H1 (cell line): ENCODE measurements at regions not wholly inside any gene's neighbourhood (a gene's known extent, or its start where the extent isn't known, plus 50 kb on each side); places are given as distances from the start of the nearest gene placed in this dataset.

Experiments used
- CHD7 ChIP-seq: fragments of 300-600 bp; sonication (generic); IDR thresholded peaks from 2 replicates; pipeline ENCODE4 v1.7.1; 2012; ENCODE audit warnings: low read length, moderate library complexity, mild to moderate bottlenecking, inconsistent platforms; ENCODE audit not compliant: insufficient replicate concordance
- GTF2F1 ChIP-seq: IDR thresholded peaks from 2 replicates; pipeline ENCODE4 v1.6.1; 2012; ENCODE audit warnings: low read depth, low read length, improper control_type of control experiment, borderline replicate concordance
- JUN ChIP-seq: IDR thresholded peaks from 2 replicates; pipeline ENCODE4 v1.6.1; 2011; ENCODE audit warnings: low read depth, mild to moderate bottlenecking, improper control_type of control experiment, low read length
- NANOG ChIP-seq: IDR thresholded peaks from 2 replicates; pipeline ENCODE4 v1.6.1; 2011; ENCODE audit warnings: low read length, low read depth, mild to moderate bottlenecking, inconsistent platforms; ENCODE audit not compliant: insufficient read depth, poor library complexity, severe bottlenecking
- PHF8 ChIP-seq: fragments of 200-600 bp; sonication (generic); conservative IDR thresholded peaks from 2 replicates; pipeline ENCODE4 v1.7.1; 2012; ENCODE audit warnings: low read depth, mild to moderate bottlenecking, inconsistent platforms, low read length, moderate library complexity
- SIX5 ChIP-seq: IDR thresholded peaks from 2 replicates; pipeline ENCODE4 v1.6.1; 2011; ENCODE audit warnings: mild to moderate bottlenecking, low read depth, low read length
- TF ChIP-seq, protein P1 (sequence below): IDR thresholded peaks from 2 replicates; pipeline ENCODE4 v1.6.1; 2011; ENCODE audit warnings: low read depth, mild to moderate bottlenecking, low read length; ENCODE audit not compliant: insufficient read depth

DNA sequence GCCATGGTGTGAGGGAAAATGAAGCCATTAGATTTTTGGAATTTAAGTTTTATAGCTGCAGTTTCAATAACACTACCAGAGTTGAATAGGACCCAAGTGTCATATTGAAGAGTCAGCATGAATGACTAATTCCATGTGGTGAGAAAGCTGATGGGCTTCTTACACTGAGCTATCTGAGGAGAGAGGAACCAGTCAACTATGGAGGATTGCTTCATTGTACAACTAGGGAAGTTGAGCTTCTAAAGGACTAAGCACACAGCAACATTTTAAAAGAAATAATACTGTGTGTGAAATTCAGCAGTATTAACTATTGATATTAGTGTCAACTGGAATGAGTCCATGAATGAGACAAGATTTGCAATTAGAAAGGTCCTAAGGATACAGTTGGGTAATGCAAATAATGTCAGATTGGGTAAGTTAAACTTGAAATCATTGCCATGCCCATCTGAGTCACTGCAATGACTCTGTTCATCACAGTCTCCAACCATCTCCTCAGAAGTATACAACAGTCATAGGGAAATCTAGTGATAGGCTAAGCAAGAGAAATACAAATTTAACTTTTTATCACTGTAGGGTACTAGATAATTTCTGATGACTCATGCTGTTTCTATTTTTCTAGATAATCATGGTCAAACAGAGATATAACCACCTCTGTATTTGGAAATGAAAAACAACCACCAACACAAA, 394.2 kb downstream of the FSCB start (continued):
- TF ChIP-seq NANOG (no peak), PHF8 (no peak), SIX5 (no peak), GTF2F1 (no peak), CHD7 (no peak), JUN (no peak)
- TF ChIP-seq, protein P1, sequence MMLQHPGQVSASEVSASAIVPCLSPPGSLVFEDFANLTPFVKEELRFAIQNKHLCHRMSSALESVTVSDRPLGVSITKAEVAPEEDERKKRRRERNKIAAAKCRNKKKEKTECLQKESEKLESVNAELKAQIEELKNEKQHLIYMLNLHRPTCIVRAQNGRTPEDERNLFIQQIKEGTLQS: no peak
- TF ChIP-seq, all 59 proteins: peak for 0
